Gastroesophageal sphincter (tissue), 3 donors: ENCODE measurements at regions not wholly inside any gene's neighbourhood (a gene's known extent, or its start where the extent isn't known, plus 50 kb on each side); places are given as distances from the start of the nearest gene placed in this dataset.
"Not testable (repeated sequence)": the region's sequence is repeated elsewhere in the genome, so short reads cannot be mapped to it uniquely, and the experiment has no call there.

Source experiments
- CTCF ChIP-seq, 4 experiments: fragments of 200-600 bp in 2 of 4; fragments of 450-650 bp in 2 of 4; sonication (generic) in 1 of 4; IDR thresholded peaks; one replicate each; pipeline ENCODE4 v1.5.1; 2017 to 2019; ENCODE audit warnings: antibody characterized with exemption in 4 of 4, mild to moderate bottlenecking in 2 of 4, moderate library complexity in 2 of 4
- EP300 ChIP-seq: sonication (generic); formaldehyde crosslinking; IDR thresholded peaks from one replicate; pipeline ENCODE4 v1.6.1; 2017; ENCODE audit warnings: antibody characterized with exemption, mild to moderate bottlenecking
- POLR2A ChIP-seq, 2 donors: fragments of 450-650 bp; IDR thresholded peaks; one replicate each; pipeline ENCODE4 v1.6.1; 2017; ENCODE audit warnings: antibody characterized with exemption in 2 of 2, mild to moderate bottlenecking in 2 of 2, moderate library complexity in 1 of 2

GRCh38 chr1:188013222-188013849 lies 1184.6 kb downstream of the PLA2G4A start:
- TF ChIP-seq CTCF (IDR thresholded peaks at IDR 0.05); POLR2A (IDR thresholded peaks at IDR 0.05); EP300: not testable (repeated sequence)
